RWPE1 (cell line): ENCODE measurements at regions not wholly inside any gene's neighbourhood (a gene's known extent, or its start where the extent isn't known, plus 50 kb on each side); places are given as distances from the start of the nearest gene placed in this dataset.

ENCODE experiments used
- CTCF ChIA-PET: fragments of 350-600 bp; sonication (Branson Sonifier 250); formaldehyde crosslinking; extraction: SDS; loops from one replicate; lab custom pipeline; 2021; lab: Yijun Ruan, JAX
- POLR2A ChIA-PET: fragments of 400-600 bp; formaldehyde crosslinking; extraction: SDS; loops from one replicate; lab custom pipeline; 2020; ENCODE audit warnings: antibody characterized with exemption; ENCODE audit not compliant: low non-redundant PET; lab: Yijun Ruan, JAX
- DNase-seq: peaks from one replicate; pipeline ENCODE4 v3.0.0; 2012; ENCODE audit warnings: low spot score
- H3K27ac ChIP-seq: fragments of 450-650 bp; 2 replicates; pipeline ENCODE4 v1.5.1; 2017
- TF ChIP-seq, protein P1 (sequence below): fragments of 450-650 bp; conservative IDR thresholded peaks from 2 replicates; pipeline ENCODE4 v1.5.1; 2017; ENCODE audit warnings: low read depth, mild to moderate bottlenecking

DNA sequence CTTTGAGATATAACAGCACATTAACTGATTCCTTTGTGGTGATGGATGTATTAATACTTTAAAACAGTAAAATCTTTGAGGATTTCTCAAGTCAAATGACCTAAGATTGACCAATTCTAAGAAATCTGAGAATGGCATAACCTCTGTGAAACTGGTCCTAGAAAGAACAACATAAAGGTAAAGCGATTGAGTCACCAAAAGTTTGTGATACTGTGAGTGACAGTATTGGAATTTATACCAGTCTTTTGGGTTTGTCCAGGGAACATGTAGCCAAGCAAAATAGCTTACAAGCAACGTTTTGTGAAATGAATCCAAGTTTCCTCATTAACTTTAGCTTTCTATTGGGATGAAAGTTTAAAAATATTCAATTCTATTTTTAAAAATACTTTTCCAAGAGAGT lies 157.4 kb upstream of the TMEM196 start:
- ChIA-PET CTCF (interaction anchor here (0.6 kb wide), 1 partner anchor 650 kb away, joined by 3 read pairs; no protein-coding TSS in a partner anchor), POLR2A (no interaction called here)
- TF ChIP-seq, protein P1, sequence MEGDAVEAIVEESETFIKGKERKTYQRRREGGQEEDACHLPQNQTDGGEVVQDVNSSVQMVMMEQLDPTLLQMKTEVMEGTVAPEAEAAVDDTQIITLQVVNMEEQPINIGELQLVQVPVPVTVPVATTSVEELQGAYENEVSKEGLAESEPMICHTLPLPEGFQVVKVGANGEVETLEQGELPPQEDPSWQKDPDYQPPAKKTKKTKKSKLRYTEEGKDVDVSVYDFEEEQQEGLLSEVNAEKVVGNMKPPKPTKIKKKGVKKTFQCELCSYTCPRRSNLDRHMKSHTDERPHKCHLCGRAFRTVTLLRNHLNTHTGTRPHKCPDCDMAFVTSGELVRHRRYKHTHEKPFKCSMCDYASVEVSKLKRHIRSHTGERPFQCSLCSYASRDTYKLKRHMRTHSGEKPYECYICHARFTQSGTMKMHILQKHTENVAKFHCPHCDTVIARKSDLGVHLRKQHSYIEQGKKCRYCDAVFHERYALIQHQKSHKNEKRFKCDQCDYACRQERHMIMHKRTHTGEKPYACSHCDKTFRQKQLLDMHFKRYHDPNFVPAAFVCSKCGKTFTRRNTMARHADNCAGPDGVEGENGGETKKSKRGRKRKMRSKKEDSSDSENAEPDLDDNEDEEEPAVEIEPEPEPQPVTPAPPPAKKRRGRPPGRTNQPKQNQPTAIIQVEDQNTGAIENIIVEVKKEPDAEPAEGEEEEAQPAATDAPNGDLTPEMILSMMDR, result no peak
- no peak for DNase-seq
- no peak overlapping the region for H3K27ac ChIP-seq

- no peak for DNase-seq
- TF ChIP-seq, protein P1, result no peak
- H3K27ac ChIP-seq, result no peak overlapping the region
- ChIA-PET CTCF (no interaction called here), POLR2A (no interaction called here)
Observed at GRCh38 chr7:19930051-19930450, 156.6 kb upstream of the TMEM196 start.

- ChIA-PET POLR2A (no interaction called here), CTCF (no interaction called here)
- no peak for DNase-seq
- no peak overlapping the region for H3K27ac ChIP-seq
- TF ChIP-seq, protein P1, result no peak
Observed at GRCh38 chr7:19928247-19928646, 154.8 kb upstream of the TMEM196 start.

- TF ChIP-seq, protein P1, result no peak
- no peak for DNase-seq
- ChIA-PET CTCF (no interaction called here), POLR2A (no interaction called here)
- H3K27ac ChIP-seq, result no peak overlapping the region
Observed at GRCh38 chr7:19920705-19921104, 147.3 kb upstream of the TMEM196 start.

- no peak for DNase-seq
- CTCF ChIA-PET, result no interaction called here
- H3K27ac ChIP-seq, result no peak overlapping the region
- POLR2A ChIA-PET, result no interaction called here
- TF ChIP-seq, protein P1, result no peak
Observed at GRCh38 chr7:19920166-19920565, 146.7 kb upstream of the TMEM196 start.

DNA sequence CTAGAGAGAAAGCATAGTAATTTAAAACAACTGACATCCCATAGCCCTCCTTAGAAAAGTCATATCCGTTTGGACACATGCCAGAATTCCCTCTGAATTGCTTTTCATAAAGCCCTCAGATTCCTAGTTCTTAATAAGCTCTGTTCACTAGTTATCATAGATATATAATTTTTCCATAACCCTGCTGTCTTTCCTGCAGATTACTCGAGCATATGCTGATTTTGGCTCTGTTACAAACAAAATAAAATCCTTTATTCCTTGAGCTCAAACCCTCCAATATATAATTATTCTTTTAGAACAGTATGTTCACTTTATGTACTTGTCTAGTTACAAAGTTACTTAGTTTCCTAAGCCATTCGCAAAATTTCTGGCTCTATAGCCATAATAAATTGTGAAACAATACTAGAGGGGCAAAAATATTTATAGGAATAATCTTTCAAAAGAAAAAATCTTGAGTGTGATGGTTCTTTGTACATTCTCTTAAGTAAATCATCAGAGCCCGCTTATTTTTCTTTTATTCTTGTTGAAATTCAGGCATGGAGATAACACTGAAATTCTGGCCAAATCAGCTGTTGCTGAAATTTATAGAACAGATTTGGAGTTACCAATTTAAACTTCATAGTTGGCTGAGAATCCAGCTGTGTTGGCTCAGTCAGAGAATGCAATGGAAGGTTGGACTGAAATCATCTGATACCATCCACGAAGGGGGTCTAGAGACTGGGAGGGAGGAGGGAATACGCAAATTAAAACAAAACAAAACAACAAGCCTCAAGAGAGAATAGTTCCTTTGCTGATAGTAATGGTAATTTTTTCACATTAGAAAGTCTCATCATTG lies 146.1 kb upstream of the TMEM196 start:
- no peak for DNase-seq
- ChIA-PET POLR2A (no interaction called here), CTCF (interaction anchor here (0.7 kb wide), 1 partner anchor 11 kb away, joined by 3 read pairs; no protein-coding TSS in a partner anchor)
- no peak overlapping the region for H3K27ac ChIP-seq
- TF ChIP-seq, protein P1, result no peak
